HG03565 (cell line): ENCODE measurements at regions not wholly inside any gene's neighbourhood (a gene's known extent, or its start where the extent isn't known, plus 50 kb on each side); places are given as distances from the start of the nearest gene placed in this dataset.

Experiments
- ATAC-seq: cut with Tn5 transposase; IDR thresholded peaks from one replicate; pipeline ENCODE4 v1.9.1; 2021; ENCODE audit warnings: mild to moderate bottlenecking, moderate library complexity; ENCODE audit not compliant: unreplicated experiment

- ATAC-seq, result no peak
Measured at GRCh38 chr5:67360047-67360446, 163.4 kb upstream of the CD180 start.

- ATAC-seq, result no peak
Measured at GRCh38 chr5:67358186-67358585, 161.6 kb upstream of the CD180 start.

GRCh38 chr5:67355120-67355713 is 158.6 kb upstream of the CD180 start:
- ATAC-seq, result no peak

DNA sequence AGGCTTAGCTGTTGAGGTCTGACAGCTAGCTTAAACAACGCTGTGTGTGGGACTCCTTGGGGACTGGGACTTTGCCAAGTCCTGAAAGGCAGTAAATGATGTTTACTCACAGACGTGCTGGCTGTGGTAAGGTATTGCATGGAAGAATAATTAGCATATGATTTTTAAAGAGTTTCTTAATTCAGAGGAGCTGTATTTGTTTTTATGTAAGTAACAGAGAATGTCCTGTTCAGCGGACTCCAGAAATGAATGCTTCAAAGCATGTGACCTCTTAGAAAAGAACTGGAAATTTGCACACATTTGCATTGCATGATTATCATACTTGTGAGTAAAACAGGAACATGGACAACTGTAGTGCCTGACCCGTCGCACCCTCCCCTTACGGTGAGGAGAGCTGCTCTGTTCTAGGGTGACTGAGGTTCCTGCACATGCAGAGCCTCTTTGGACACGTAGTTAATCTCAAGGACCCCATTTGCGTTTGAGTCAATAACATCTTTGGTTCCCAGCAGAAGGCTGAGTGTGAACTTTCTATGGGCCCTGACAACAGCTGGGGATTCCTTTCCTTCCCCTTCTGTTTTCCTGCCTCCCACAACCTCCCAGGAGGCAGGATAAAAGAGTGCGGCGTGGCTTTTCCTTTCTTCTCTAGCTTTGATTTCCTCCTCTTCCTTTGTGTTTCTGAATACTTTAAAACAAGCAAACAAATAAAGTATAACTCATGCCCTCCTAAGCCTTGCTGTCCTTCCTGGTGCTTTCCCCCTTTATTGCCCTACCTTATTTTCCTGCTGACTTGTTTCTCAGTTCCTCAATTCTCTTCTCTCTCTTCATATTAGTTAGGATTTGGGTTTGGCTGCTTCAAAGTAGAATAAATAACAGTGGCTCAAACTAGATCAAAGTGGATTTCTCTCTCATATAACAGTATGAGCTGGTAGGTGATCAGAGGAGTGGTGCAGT is 157.2 kb upstream of the CD180 start:
- no peak for ATAC-seq

GRCh38 chr5:67350618-67351201 is 154.1 kb upstream of the CD180 start:
- no peak for ATAC-seq

- no peak for ATAC-seq
Measured at GRCh38 chr5:67350185-67350584, 153.6 kb upstream of the CD180 start.

DNA sequence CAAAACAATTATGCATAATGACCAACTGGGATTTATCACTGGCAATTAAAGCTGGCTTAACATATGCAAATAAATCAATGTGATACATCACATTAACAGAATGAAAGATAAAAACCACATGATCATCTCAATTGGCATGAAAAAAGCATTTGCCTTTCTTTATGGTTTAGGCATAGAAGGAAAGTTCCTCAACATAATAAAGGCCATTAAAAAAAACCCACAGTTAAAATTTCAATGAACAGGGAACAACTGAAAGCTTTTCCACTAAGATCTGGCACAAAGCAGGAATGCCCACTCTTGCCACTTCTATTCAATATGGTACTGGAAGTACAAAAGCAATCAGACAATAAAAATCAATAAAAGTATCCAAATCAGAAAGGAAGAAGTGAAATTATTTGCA is 151.2 kb upstream of the CD180 start:
- no peak for ATAC-seq

DNA sequence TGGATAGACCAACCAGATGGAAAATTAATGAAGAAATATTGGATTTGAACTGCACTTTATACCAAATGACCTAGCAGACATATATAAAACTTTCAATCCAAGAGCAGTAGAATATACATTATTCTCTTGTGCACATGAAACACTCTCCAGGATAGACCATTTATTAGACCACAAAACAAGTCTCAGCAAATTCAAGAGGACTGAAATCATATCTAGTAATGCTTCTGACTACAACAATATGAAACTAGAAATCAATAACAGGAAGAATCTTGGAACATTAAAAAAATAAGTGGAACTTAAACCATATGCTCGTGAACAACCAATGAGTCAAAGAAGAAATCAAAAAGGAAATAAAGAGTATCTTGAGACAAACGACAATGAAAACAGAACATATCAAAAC is 150.0 kb upstream of the CD180 start:
- no peak for ATAC-seq

- ATAC-seq, result no peak
Measured at GRCh38 chr5:67344870-67345269, 148.3 kb upstream of the CD180 start.

GRCh38 chr5:67343835-67344234 is 147.2 kb upstream of the CD180 start:
- no peak for ATAC-seq

- no peak for ATAC-seq
Measured at GRCh38 chr5:67341478-67341877, 144.9 kb upstream of the CD180 start.

DNA sequence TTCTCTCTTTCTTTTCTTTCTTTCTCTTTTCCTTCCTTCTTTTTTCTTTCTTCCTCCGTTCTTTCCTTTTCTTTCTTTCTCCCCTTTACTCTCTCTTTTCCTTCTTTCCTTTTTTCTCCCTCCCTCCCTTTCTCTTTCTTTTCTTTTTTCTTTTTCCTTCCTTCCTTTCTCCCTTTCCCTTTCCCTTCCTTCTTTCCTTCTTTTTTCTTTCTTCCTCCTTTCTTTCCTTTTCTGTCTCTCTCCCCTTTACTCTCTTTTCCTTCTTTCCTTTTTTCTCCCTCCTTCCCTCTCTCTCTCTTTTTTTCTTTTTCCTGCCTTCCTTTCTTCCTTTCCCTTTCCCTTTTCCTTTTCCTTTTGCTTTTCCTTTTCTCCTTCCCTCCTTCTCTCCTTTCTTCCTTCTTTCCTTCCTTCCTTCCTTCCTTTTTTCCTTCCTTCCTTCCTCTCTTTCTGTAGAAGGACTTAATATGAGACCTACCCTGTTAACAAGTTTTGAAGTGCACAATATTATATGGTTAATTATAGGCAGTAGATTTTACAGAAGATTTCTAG is 142.7 kb upstream of the CD180 start:
- no peak for ATAC-seq

DNA sequence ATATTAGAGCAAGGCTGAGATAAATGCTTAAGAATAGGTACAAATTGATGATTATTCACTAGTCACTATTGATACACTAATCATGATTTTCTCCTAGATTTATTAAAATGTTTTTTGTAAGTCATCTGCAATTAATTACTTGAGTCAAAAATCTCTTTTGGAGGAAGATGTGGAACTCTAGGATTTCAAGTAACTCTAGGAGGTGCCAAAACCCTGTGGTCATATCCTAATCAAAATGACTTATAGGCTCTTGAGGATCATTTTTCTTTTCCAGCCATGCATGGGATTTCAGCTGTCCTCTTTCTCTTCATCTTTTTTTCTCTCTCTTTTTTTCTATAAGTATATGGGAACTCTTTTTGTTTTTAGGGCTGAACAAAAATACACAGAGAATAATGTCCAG is 141.8 kb upstream of the CD180 start:
- no peak for ATAC-seq

GRCh38 chr5:67337751-67338150 is 141.2 kb upstream of the CD180 start:
- ATAC-seq, result no peak

DNA sequence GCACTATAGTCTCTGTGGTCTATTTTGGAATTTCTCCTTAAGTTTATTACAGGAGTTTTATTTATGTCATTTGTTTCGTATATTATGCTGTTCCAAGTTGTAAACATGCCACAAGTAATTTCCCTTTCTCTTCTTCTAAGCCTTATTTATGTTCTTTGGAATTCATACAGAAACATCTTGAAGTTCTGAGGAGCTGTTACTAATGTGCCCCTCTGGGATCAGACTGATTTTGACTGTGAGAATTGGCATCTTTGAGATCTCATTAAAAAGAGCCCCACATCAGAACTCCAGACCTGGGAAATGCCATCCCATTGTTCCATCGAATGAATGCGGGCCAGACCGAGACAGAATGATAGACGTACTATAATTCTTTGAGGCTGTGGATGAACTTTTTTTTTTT is 138.8 kb upstream of the CD180 start:
- no peak for ATAC-seq

DNA sequence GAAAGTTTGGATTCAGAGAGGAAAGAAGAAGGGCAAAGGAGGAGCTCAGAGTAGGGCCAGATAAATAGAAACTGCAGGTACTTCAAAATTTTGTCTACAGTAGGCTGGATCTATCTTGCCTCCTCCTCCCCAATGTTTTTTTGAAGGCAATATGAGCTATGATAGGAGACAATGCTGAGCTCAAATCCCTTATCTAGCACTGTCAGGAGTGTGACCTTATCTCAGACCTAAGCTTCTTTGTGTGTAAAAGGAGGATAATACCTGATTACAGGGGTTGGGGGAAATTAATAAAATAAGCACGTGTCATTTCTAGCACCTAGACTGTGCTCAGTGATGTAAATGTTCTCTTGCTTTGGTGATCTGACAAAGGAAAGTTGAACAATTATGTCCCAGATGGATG is 137.8 kb upstream of the CD180 start:
- no peak for ATAC-seq

DNA sequence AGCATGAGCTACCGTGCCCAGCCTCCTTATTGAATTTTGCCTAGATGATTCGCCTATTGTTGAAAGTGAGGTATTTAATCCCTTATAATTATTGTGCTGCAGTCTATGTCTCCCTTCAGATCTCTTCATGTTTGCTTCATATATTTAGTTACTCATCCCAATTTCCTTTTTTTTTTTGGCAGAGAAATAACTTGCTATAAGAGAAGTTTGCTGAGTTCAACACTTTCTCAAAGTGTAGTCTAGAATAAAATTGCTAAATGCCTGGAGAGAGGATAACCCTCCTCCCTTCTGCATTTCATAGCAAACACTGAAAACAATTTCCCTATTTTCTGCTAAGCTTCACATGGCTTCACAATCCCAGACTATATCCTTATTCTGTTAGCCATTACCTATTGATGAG is 136.6 kb upstream of the CD180 start:
- no peak for ATAC-seq

DNA sequence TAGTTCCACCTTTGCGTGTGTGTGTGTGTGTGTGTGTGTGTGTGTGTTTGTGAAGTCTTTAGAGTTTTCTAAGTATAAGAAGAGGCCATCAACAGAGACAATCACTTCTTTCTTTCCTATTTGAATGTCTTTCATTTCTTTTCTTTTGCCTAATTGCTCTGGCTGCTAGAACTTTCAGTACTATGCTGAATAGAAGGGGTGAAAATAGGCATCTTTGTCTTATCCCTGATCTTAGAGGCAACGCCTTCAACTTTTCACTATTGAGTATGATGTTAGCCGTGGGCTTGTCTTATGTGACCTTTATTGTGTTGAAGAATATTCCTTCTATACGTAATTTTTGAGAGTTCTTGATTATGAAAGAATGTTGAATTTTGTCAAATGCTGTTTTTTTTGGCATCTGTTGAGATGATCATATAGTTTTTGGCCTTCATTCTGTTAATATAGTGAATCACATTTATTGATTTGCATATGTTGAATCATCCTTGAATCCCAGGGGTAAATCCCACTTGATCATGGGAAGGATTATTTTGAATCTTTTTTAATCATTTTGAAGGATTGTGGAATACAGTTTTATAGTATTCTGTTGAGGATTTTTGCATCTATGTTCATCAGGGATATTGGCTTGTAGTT is 134.8 kb upstream of the CD180 start:
- ATAC-seq, result no peak

GRCh38 chr5:67319935-67320725 is 123.5 kb upstream of the CD180 start:
- ATAC-seq, result no peak

- ATAC-seq, result no peak
Measured at GRCh38 chr5:67318746-67319145, 122.1 kb upstream of the CD180 start.

- no peak for ATAC-seq
Measured at GRCh38 chr5:67317603-67318002, 121.0 kb upstream of the CD180 start.
